ENCODE measurements at regions not wholly inside any gene's neighbourhood (a gene's known extent, or its start where the extent isn't known, plus 50 kb on each side); places are given as distances from the start of the nearest gene placed in this dataset.

GRCh38 chr11:33594188-33594587, 106.4 kb downstream of the C11orf91 start:
- TF ChIP-seq EZH2 (IDR thresholded peaks at IDR 0.05; ENCODE audit: insufficient read depth, poor library complexity, severe bottlenecking) (no peak), EZH2phosphoT487 (IDR thresholded peaks at IDR 0.05; ENCODE audit: insufficient read depth, low read depth) (no peak)

All from GM23248 (cell line).